HEK293 (cell line): ENCODE measurements at regions not wholly inside any gene's neighbourhood (a gene's known extent, or its start where the extent isn't known, plus 50 kb on each side); places are given as distances from the start of the nearest gene placed in this dataset.

Source experiments
- CTCF ChIP-seq: fragments of 450-650 bp; formaldehyde crosslinking; IDR thresholded peaks from 2 replicates; pipeline ENCODE4 v1.5.1; 2016; ENCODE audit warnings: missing biosample characterization, missing genetic modification characterization
- SCRT1 ChIP-seq: fragments of 450-650 bp; formaldehyde crosslinking; IDR thresholded peaks from 2 replicates; pipeline ENCODE4 v1.5.1; 2016; ENCODE audit warnings: missing biosample characterization, missing genetic modification characterization, borderline replicate concordance
- SP2 ChIP-seq: fragments of 450-650 bp; formaldehyde crosslinking; IDR thresholded peaks from 2 replicates; pipeline ENCODE4 v1.5.1; 2016; ENCODE audit warnings: missing biosample characterization, missing genetic modification characterization
- ZNF274 ChIP-seq, 2 experiments: fragments of 200-500 bp in 1 of 2; fragments of 450-650 bp in 1 of 2; sonication (Bioruptor generic) in 1 of 2; formaldehyde crosslinking in 1 of 2; IDR thresholded peaks; 2 replicates each; pipeline versions ENCODE4 v1.5.1 to v1.6.1; 2014 to 2016; ENCODE audit warnings: borderline replicate concordance in 1 of 2, inconsistent platforms in 1 of 2, low read length in 1 of 2, missing biosample characterization in 1 of 2, missing genetic modification characterization in 1 of 2
- ZNF561 ChIP-seq: fragments of 450-650 bp; IDR thresholded peaks from 2 replicates; pipeline ENCODE4 v1.5.1; 2018; ENCODE audit warnings: missing biosample characterization, missing genetic modification characterization, borderline replicate concordance
- ZNF580 ChIP-seq: fragments of 450-650 bp; formaldehyde crosslinking; IDR thresholded peaks from 2 replicates; pipeline ENCODE4 v1.5.1; 2016; ENCODE audit warnings: missing biosample characterization, missing genetic modification characterization
- ZNF830 ChIP-seq: fragments of 450-650 bp; IDR thresholded peaks from 2 replicates; pipeline ENCODE4 v1.5.0; 2018; ENCODE audit warnings: missing biosample characterization, missing genetic modification characterization, low read depth, mild to moderate bottlenecking, moderate library complexity
- ZSCAN30 ChIP-seq: fragments of 450-650 bp; IDR thresholded peaks from 2 replicates; pipeline ENCODE4 v1.5.1; 2018; ENCODE audit warnings: missing biosample characterization, mild to moderate bottlenecking, missing genetic modification characterization, moderate library complexity

GRCh38 chr14:34368115-34368970 is 93.7 kb downstream of the SPTSSA start:
- TF ChIP-seq CTCF (no peak), SP2 (tag by site-specific recombination) (no peak), ZSCAN30 (tag by site-specific recombination) (no peak), ZNF561 (tag by site-specific recombination) (no peak), ZNF830 (tag by site-specific recombination) (no peak), ZNF580 (tag by site-specific recombination) (no peak), SCRT1 (tag by site-specific recombination) (no peak), ZNF274 (IDR thresholded peaks at IDR 0.05; ENCODE audit: low read length) (no peak), ZNF274 (tag by site-specific recombination; IDR thresholded peaks at IDR 0.05; ENCODE audit: borderline replicate concordance) (no peak)
